NCI-H2196 (cell line): ENCODE measurements at regions not wholly inside any gene's neighbourhood (a gene's known extent, or its start where the extent isn't known, plus 50 kb on each side); places are given as distances from the start of the nearest gene placed in this dataset.

Experiments used
- DNase-seq: peaks from one replicate; lab custom pipeline; 2025; ENCODE audit not compliant: unreplicated experiment; lab: John Stamatoyannopoulos, UW

- DNase-seq: no peak
Measured at GRCh38 chr2:140063356-140063755, 1283.2 kb upstream of the NXPH2 start.

GRCh38 chr2:140061240-140061639, 1281.0 kb upstream of the NXPH2 start:
- DNase-seq: no peak

GRCh38 chr2:140057928-140058327, 1277.7 kb upstream of the NXPH2 start:
- no peak for DNase-seq

- DNase-seq: no peak
Measured at GRCh38 chr2:140041811-140042210, 1261.6 kb upstream of the NXPH2 start.

- no peak for DNase-seq
Measured at GRCh38 chr2:140041239-140041638, 1261.0 kb upstream of the NXPH2 start.

GRCh38 chr2:140033638-140034037, 1253.4 kb upstream of the NXPH2 start:
- no peak for DNase-seq

- DNase-seq: no peak
Measured at GRCh38 chr2:140027966-140028365, 1247.8 kb upstream of the NXPH2 start.

GRCh38 chr2:140027320-140027719, 1247.1 kb upstream of the NXPH2 start:
- no peak for DNase-seq

GRCh38 chr2:140023291-140023690, 1243.1 kb upstream of the NXPH2 start:
- DNase-seq: no peak

GRCh38 chr2:140018541-140018940, 1238.4 kb upstream of the NXPH2 start:
- no peak for DNase-seq

GRCh38 chr2:140014204-140014546, 1234.0 kb upstream of the NXPH2 start:
- no peak for DNase-seq

GRCh38 chr2:140013545-140014203, 1233.5 kb upstream of the NXPH2 start:
- no peak for DNase-seq

GRCh38 chr2:140011287-140011686, 1231.1 kb upstream of the NXPH2 start:
- DNase-seq: no peak

GRCh38 chr2:140002110-140002509, 1221.9 kb upstream of the NXPH2 start:
- no peak for DNase-seq

GRCh38 chr2:139992711-139993345, 1212.6 kb upstream of the NXPH2 start:
- DNase-seq: no peak

GRCh38 chr2:139992078-139992477, 1211.9 kb upstream of the NXPH2 start:
- DNase-seq: no peak

GRCh38 chr2:139990646-139991335, 1210.6 kb upstream of the NXPH2 start:
- no peak for DNase-seq

- no peak for DNase-seq
Measured at GRCh38 chr2:139969323-139969722, 1189.1 kb upstream of the NXPH2 start.

- no peak for DNase-seq
Measured at GRCh38 chr2:139968588-139968987, 1188.4 kb upstream of the NXPH2 start.

- DNase-seq: no peak
Measured at GRCh38 chr2:139967665-139968064, 1187.5 kb upstream of the NXPH2 start.

GRCh38 chr2:139964721-139965440, 1184.7 kb upstream of the NXPH2 start:
- no peak for DNase-seq

GRCh38 chr2:139963863-139964355, 1183.7 kb upstream of the NXPH2 start:
- DNase-seq: no peak
